GM10248 (cell line): ENCODE measurements at regions not wholly inside any gene's neighbourhood (a gene's known extent, or its start where the extent isn't known, plus 50 kb on each side); places are given as distances from the start of the nearest gene placed in this dataset.
A peak's percentile ranks its signal among the peaks of the same experiment; 100 is the strongest.

ENCODE experiments used
- CTCF ChIA-PET: fragments of 300-600 bp; sonication (Branson Sonifier 250); formaldehyde crosslinking; extraction: SDS; loops from one replicate; lab custom pipeline; 2021; ENCODE audit warnings: antibody characterized with exemption; lab: Yijun Ruan, JAX
- POLR2A ChIA-PET: fragments of 350-650 bp; sonication (Branson Sonifier 250); formaldehyde crosslinking; extraction: SDS; loops from one replicate; lab custom pipeline; 2020; ENCODE audit warnings: antibody characterized with exemption; lab: Yijun Ruan, JAX
- DNase-seq: peaks from one replicate; pipeline ENCODE4 v3.0.0; 2012; ENCODE audit errors: extremely low spot score
- TF ChIP-seq, protein P1 (sequence below): IDR thresholded peaks from 2 replicates; pipeline ENCODE4 v1.5.1; 2012; ENCODE audit warnings: mild to moderate bottlenecking, low read depth; ENCODE audit errors: extremely low read depth, missing control alignments, control extremely low read depth

DNA sequence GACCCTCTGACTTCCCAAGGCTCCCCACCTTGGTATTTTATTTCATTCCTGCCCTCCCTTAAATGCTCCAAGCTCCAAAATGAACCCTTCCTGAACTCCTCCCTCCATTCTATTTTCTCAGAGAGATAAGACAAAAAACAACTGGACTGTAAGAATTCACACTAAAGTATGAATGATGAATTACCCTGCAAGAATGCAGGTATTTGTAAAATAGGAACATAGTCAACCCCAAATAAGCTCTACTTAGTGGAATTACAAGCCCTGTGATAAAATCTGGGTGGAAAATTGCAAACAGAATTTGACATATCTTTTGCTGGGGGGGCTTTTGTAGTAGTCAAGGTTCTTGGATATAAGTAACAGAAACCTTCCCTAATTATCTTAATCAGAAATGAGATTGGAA, 67.8 kb upstream of the GJA8 start:
- DNase-seq, result no peak
- ChIA-PET POLR2A (no interaction called here), CTCF (interaction anchor here (1.2 kb wide), 1 partner anchor 18 kb away, joined by 3 read pairs; no protein-coding TSS in a partner anchor)
- TF ChIP-seq, protein P1, sequence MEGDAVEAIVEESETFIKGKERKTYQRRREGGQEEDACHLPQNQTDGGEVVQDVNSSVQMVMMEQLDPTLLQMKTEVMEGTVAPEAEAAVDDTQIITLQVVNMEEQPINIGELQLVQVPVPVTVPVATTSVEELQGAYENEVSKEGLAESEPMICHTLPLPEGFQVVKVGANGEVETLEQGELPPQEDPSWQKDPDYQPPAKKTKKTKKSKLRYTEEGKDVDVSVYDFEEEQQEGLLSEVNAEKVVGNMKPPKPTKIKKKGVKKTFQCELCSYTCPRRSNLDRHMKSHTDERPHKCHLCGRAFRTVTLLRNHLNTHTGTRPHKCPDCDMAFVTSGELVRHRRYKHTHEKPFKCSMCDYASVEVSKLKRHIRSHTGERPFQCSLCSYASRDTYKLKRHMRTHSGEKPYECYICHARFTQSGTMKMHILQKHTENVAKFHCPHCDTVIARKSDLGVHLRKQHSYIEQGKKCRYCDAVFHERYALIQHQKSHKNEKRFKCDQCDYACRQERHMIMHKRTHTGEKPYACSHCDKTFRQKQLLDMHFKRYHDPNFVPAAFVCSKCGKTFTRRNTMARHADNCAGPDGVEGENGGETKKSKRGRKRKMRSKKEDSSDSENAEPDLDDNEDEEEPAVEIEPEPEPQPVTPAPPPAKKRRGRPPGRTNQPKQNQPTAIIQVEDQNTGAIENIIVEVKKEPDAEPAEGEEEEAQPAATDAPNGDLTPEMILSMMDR, result no peak

DNA sequence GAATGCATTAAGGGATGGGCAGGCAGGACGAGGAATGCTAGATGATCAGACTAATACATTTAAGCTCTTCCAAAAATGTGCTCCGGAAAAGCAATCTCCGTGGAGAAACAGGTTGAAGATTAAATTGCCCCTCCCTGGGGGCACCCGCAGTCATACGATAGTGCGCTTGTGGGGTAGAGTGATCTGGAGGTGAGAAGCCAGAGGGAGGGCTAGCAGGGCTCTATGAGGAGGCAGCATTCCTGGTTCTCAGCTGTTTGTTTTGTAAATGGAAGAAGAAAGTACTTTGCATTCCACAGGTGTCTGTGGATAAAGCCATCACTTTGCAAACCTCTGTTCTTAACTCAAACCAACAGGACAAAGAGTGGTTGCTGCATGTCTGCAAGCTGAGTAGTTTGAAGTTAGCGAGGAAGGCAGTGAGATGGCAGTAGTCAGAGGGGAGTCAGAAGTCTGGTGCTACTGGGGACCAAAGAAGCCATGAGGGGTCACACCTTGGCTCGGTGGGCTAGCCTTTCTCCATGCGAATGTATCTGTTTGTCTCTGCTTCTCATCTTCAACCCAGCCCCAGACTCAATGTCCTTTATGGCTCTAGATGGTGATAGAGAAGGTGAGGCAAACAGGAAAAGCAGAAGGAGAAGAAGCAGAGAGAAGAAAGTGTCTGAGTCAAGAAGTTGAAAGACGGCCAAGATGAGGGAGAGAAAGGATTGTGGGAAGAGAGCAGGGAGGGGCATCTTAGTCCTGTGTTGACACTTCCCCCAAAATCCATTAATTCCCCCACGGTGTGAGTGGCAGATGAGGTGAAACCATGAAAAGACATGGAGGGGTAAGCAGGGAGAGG, 65.2 kb upstream of the GJA8 start:
- CTCF ChIA-PET, result interaction anchor here (0.8 kb wide), 1 partner anchor 11 kb away, joined by 4 read pairs; no protein-coding TSS in a partner anchor
- TF ChIP-seq, protein P1, result no peak
- DNase-seq, result no peak
- POLR2A ChIA-PET, result no interaction called here

DNA sequence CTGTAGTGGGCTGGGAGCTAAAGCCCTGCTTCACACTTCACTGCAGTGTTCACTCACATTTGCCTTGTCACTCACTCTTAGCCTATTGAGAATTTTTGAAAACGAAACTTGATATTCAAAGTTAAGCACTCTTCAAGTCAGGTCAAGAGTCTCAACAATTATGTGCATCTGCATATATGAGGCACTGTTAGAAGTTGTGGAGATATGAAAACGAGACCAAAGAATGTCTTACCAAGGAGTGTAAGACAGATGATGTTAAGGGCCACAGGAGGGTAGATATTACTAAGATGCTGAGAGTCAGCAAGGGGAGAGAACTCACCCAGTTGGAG, 64.7 kb upstream of the GJA8 start:
- ChIA-PET CTCF (no interaction called here), POLR2A (no interaction called here)
- TF ChIP-seq, protein P1, result no peak
- no peak for DNase-seq

DNA sequence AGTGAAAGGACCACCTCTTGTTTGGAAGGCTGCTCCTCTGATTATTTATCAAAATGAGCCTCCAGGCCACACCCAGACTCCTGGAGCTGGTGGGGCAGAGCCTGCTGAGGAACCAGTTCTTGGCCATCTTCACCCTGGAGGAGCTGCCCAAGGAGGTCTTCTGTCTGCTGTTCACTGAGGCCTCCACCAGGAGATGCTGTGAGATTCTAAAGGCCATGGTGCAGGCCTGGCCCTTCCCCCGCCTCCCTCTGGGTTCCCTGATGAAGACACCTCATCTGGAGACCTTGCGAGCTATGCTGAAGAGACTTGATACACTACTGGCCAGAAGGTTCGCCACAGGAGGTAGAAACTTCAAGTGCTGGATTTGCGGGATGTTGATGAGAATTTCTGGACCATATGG, 61.7 kb upstream of the GJA8 start:
- peak; percentile 15 for DNase-seq
- ChIA-PET POLR2A (no interaction called here), CTCF (interaction anchor here (0.9 to 1.7 kb wide), 3 partner anchors 9 to 52 kb away, joined by 3 to 5 read pairs (median 3); no protein-coding TSS in a partner anchor)
- TF ChIP-seq, protein P1, result no peak

DNA sequence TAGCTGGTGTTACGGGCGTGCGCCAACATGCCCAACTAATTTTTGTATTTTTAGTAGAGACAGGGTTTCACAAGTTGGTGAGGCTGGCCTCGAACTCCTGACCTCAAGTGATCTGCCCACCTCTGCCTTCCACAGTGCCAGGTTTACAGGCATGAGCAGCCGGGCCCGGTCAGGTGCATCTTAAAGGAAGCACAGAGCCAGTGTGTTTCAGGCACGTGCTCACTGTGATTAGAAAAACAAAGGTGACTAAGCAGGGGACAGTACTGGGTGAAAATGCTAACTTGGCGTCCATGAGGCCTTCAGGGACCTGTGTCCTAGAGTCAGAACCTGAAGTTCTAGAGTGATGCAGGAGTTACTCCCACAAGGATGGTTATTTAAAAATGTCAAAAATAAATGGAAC, 60.0 kb upstream of the GJA8 start:
- TF ChIP-seq, protein P1, result no peak
- CTCF ChIA-PET, result interaction anchor here (0.8 to 1.3 kb wide), 2 partner anchors 9 to 47 kb away, joined by 3 read pairs; no protein-coding TSS in a partner anchor

DNA sequence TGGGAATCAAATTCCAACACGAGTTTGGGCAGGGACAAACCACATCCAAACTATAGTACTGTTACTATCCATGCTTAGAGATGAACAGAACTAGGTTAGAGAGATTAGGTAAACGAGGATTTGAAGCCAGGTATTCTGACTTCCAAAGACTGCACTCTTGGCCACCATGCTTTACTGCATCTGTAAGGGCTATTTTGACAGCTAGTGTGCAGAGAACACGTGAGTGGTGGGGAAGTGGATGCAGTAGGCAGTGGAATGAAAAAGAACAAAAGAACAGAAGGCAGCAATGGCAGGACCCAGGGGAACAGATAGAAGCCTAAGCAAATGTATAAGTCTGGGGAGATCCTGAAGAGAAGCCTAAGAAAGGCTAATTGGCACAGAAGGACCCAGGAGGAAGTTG, 59.1 kb upstream of the GJA8 start:
- POLR2A ChIA-PET, result no interaction called here
- TF ChIP-seq, protein P1, result no peak
- no peak for DNase-seq
- CTCF ChIA-PET, result interaction anchor here (0.8 kb wide), 1 partner anchor 47 kb away, joined by 3 read pairs; no protein-coding TSS in a partner anchor

More for the DNA sequence above, 60.0 kb upstream of the GJA8 start:
- POLR2A ChIA-PET, result no interaction called here
- DNase-seq, result no peak
